GM19035 (cell line): ENCODE measurements at regions not wholly inside any gene's neighbourhood (a gene's known extent, or its start where the extent isn't known, plus 50 kb on each side); places are given as distances from the start of the nearest gene placed in this dataset.
"Not testable (repeated sequence)": the region's sequence is repeated elsewhere in the genome, so short reads cannot be mapped to it uniquely, and the experiment has no call there.

Source experiments
- ATAC-seq: cut with Tn5 transposase; IDR thresholded peaks from one replicate; pipeline ENCODE4 v1.9.1; 2021; ENCODE audit not compliant: unreplicated experiment

DNA sequence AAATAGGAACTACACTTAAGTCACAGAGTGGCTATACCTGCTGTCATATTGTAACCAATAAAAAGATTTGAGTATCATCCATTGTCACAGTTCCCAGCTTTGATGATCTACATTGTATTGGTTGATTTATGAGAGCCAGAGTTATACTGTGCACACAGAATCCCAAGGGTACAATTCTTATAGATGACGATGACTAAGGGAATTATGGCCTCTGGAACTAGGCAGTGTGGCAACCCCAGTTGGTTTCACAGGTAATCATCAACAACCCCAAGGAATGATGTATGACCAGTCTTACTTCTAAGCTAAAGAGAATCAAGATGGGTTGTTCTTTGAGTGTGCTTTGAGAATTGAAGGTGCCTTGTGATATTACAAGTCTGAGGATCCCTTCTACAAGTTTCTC, 217.3 kb downstream of the ETAA1 start:
- ATAC-seq = no peak

- ATAC-seq = peak; percentile 84
Measured at GRCh38 chr2:67616749-67617148, 219.6 kb downstream of the ETAA1 start.

- no peak for ATAC-seq
Measured at GRCh38 chr2:67619204-67619603, 222.1 kb downstream of the ETAA1 start.

DNA sequence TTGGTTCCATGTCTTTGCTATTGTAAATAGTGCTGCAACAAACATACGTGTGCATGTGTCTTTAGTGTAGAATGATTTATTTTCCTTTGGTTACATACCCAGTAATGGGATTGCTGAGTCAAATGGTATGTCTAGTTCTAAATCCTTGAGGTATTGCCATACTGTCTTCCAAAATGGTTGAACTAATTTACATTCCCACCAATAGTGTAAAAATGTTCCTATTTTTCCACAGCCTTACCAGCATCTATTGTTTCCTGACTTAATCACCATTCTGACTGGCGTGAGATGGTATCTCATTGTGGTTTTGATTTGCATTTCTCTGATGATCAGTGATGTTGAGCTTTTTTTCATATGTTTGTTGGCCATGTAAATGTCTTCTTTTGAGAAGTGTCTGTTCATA, 226.6 kb downstream of the ETAA1 start:
- not testable (repeated sequence) for ATAC-seq

- ATAC-seq = no peak
Measured at GRCh38 chr2:67625178-67625577, 228.0 kb downstream of the ETAA1 start.

- ATAC-seq = no peak
Measured at GRCh38 chr2:67625690-67626475, 228.8 kb downstream of the ETAA1 start.

- ATAC-seq = no peak
Measured at GRCh38 chr2:67626656-67627055, 229.5 kb downstream of the ETAA1 start.

DNA sequence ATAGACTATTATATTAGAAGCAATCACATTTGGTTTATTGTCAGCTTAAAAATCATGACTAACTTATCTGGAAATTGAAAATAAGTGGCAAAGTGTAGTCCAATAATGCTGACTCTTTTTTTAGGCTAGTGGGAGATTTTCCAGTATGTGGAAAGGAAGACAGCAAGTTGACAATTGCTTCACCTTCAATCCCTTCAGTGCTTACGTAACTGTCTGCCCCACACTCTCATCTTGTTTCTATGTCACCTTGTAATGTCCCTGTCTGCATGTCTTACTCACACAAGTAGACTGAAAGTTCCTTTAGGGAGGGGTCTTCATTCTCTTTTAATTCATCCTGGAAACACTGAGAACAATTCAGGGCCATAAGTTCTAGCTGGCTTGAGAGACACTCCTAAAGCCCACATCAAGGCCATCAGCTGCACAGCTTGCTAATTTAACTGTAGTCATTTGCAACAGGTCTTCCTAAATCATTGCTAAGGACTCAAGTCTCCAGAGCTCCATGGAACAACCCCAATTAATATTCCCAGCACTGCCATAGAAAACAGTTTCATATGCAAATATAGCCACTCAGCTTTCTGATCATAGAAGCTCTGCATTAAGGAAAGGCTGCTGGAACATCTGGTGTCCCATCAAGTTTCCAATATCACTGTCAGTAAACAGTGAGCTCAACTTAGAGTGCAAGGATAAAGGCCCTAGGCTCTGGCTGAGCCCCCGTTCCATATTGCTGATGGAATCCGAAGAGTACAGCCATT, 230.5 kb downstream of the ETAA1 start:
- ATAC-seq = no peak

DNA sequence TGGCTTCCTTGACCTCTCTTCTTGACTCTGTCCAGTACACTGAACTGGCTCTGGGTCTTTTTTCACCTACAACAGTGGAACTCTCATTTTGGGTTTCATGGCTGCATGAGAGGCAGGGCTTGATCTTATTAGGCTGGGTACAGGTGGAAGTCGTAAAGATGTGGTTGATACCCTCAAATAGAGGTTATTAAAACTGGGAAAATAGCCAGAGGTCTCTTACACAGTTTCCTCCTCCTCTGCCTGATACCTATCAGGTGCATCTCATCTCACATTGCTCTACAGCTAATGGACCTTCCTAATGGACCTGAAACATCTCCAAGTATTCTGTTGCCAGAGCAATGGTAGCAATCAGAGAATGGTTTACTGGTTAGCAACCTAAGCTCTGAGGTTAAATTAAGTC, 231.8 kb downstream of the ETAA1 start:
- ATAC-seq = no peak

DNA sequence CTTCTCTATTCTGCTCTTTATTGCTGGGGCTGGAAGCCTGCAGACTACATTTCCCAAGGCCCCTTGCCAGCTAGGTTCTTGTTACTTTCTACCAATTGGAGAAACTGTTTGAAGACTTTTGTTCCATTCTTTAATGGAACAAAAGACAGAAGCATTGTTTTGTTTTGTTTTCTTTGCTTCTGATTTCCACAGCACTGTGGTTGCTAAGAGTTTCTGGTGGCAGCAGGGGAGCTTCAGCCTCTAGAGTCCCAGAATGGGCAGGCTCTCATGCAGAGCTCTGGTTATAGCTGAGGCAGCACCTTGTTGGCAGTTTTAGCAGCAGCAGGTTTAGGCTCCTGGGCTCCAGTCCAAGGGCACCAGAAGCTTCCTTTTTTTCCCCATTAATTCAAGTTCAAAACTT, 234.3 kb downstream of the ETAA1 start:
- no peak for ATAC-seq

GRCh38 chr2:67633212-67633856, 236.2 kb downstream of the ETAA1 start:
- no peak for ATAC-seq

DNA sequence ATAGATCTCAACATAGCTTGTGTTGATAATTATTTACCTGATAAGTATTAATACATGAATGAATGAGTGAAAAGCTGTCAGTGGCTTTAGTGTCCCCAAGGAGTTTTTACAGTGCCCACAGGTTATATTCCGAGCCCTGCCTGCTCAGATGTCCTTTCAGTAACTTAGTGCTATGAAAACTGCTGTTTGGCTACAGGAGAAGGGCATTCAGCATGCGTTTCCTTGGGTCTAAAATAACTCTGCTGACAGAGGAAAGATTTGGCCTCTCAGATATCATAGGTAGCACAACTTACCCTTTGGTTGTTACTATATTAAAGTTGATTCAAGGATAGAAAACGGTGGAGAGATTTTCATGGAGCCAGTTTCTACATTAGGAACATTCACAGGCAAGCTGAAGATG, 241.0 kb downstream of the ETAA1 start:
- ATAC-seq = no peak

- no peak for ATAC-seq
Measured at GRCh38 chr2:67641312-67642045, 244.3 kb downstream of the ETAA1 start.

DNA sequence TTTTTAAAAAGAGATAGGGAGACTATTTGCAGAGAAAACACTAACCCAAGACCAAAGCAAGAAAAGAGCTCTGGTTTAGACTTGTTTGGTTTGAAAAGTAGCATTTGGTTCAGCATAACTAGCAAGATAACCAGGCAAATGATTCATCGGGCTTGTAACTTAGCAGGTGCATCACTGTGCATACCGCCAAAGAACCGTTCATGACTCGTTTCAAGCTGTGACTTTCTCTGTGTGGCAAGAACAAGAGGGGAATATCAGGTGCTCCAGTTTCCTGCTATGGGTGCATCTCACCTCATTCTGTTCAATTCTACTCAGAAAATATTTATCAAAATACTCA, 244.9 kb downstream of the ETAA1 start:
- no peak for ATAC-seq

GRCh38 chr2:67642961-67643360, 245.8 kb downstream of the ETAA1 start:
- ATAC-seq = no peak

DNA sequence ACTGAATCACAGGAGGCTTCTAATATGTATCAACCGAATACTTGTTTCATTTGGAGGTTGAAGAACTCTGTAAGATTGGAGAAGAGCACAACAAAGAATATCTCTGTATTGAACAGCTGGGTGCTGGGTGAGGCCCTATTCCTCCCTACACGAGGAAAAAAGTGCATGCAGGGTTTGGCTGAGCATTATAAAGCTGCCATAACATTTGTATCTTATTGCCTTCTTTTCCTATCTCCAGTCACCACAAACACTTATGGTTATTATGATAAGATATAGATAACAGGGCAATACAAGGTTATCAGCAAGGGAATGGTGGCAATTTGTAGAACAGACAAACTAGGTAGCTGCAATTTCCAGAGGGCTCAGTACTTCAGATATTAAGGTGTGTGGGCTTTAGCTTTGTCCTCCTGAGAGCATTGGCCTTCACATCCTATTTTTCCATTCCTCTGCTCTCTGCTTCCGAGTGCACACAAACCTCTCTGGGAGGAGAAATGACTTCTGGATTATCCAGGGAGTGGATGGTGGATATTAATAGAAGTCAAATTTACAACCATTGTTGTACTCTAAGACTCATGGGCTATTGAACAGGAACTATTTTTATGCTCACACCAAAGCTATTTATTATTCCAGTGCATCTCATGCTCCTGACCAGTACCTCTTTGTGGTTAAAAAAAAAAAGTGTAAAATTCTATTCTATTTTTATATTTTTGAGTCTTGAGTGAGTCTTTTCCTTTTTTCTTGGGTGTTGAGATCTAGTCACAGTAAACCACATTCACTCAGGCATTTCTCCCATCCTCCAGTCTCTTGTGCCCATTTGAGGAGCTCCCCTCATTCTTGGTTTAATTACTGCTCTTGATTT, 248.4 kb downstream of the ETAA1 start:
- no peak for ATAC-seq

- ATAC-seq = no peak
Measured at GRCh38 chr2:67646714-67647333, 249.7 kb downstream of the ETAA1 start.

DNA sequence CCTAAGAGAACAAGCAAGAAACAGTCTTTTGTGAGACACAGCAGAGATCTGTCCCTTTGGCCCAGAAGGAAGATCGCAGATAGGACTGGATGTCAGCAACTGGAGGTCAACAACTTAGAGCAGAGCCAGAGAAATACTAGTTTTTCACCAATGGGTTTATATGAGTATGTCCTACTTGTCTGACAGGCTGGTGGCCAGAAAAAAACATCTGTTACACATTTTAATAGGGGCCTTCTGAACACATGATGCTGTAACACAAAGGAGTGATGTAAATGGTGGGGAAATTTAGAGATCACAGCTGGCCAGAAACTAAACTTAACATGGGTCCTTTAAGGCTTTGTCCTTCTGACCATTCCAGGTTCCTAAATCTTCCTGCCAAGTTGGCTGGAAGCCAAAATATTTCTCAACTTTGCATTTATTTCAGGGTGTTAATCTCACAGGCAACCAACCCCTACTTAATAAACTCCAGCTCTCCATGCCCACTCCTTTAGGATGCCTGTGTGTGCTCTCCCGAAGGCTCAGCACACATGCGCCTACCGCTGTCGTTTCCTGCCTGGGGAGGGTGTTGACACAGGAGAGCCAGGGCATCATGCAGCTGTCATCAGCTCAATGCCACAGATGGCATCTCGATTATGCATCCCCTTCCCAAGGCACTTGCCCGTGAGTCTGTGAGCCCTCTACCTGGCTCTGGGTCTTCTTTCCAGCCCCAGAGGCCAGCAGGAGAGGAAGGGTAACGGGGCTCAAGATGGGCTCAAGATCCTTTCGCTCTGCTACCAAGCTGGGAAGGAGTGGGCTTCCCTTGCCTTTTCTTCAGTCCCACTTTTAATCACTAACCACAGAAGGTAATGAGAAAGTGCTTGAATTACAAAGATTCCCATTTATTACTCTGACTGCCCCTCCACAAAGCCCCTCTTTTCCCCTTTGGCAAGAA, 252.5 kb downstream of the ETAA1 start:
- ATAC-seq = no peak
